Cerebellar cortex (tissue), 1 donor: ENCODE measurements at regions not wholly inside any gene's neighbourhood (a gene's known extent, or its start where the extent isn't known, plus 50 kb on each side); places are given as distances from the start of the nearest gene placed in this dataset.

ENCODE experiments used
- DNase-seq: peaks from one replicate; pipeline ENCODE4 v3.0.0-alpha.2; 2015; ENCODE audit warnings: low spot score

DNA sequence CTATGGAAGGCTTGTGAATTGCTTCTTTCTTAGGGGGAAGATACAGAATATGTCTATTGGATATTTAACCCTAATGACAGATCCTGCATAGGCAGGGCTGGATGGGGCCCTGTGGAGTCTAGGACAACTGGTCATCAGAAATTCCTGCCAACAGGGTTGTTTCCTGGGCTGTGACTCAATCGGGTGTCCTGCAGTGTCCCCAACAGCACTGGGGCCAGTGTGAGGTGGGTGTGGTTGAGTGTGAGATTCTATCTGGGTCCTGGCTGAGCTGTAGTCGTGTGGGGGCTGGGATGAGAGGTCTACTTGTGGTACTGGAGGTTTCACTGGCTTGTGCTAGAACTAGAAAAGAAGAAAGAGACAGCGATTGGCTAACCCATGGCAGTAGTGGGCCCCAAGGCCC, 87.3 kb upstream of the WDR1 start:
- no peak for DNase-seq

DNA sequence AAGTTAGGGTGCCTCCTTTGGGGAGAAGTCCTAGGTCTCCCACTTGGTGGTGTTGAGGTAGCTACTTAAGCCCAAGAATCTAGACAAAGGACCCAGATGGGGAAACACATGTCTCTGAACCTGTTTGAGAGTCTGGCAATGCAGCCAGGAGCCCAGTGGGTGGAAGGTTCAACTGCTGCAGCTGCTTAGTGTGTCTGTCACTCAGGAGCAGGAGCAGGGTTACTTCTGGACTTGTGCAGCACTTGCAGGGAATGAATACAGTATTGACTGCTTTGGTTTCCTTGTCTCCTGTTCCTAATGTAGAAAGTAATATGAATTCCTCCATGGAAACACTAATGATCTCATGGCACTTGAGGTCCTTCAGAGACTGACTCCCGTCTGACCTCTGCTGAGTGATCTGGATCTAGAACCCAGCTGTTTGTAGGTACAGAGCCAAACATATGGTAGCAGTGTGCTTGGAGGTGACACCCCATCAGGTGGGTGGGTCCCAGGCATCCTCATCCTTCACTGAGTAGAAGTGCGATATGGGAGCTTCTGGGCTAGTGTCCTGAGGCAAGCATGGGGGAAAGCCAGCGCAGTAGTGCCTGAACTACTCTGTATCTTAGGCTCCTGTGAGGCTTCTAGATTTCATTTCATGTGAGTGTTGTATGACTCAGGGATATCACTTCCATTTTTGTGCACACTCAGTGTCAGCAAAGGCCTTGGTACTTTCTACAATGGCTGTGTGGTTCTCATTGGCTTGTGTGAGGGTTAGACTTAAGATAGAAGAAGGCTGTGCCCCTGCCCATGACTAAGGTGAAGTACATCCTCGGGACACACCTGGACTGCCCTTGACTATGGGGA, 85.0 kb upstream of the WDR1 start:
- no peak for DNase-seq

DNA sequence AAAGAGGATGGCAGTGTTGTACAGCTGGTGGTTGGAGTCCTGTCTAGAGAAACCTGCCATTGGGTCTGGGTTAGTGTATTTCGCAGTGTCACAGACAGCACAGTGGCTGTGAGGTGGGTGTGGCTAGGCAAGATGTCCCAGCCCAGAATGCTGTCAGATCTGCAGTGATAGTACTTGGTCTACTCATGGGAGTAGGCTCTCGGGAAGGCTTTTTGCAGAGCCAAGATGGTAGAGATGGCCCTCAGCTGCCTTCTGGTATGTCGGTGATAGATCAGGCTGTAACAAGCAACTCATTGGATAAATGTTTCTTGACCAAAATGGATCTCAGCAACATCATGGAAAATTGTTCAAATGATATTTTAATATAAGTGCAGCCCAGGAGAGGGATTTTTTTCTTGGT, 84.3 kb upstream of the WDR1 start:
- no peak for DNase-seq

DNA sequence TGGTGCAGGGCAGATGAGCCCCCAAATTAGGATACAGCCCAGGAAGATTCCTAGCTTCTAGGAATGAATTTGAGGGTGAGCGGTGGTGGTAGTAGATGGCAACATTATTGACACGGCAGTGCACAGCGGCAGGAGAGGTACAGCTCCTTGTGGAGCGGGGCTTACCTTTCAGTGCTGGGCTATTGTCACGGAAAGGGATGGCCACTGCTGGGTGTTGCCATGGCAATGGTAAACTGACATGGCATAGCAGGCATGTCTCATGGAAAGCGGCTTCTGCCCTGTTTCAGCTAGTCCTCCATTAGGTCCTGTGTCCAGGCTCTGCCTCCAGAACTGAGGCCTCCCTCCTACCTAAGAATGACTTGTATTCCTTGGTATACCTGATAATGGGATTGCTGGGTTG, 81.8 kb upstream of the WDR1 start:
- no peak for DNase-seq

DNA sequence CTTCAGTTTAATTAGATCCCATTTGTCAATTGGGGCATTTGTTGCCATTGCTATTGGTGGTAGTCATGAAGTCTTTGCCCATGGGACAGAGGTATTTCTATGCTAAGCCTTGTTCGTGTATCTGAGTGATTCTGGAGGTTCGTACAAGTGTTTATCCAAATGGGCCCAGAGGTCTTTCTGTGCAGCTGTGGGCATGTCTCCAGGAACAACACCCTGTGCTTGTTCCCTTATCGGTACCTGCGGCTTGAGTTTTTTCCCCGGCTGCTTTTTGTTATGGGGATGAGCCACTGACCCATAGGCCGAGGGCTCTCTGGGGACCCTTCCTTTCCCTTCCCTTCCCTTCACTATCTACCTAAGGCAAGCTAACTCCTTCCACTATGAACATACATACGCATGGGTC, 81.4 kb upstream of the WDR1 start:
- no peak for DNase-seq

DNA sequence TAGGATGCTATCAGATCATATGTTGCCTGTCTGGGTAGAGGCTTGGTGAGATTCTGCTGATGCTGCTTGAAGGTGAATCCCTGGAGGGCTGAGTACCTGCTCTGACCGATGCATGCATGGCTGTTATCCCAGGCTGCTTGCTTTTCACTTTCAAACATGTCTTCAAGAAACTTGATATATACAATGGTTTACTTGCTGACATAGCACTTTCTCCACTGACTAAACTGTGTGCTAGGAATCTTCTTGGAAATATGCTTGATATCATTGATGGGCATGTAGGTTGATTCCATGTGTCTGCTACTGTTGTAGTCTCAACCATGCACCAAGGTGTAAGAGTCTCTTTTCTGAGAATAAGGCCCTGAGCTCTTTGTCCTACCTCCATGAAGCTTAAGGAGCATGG, 79.6 kb upstream of the WDR1 start:
- DNase-seq: no peak

DNA sequence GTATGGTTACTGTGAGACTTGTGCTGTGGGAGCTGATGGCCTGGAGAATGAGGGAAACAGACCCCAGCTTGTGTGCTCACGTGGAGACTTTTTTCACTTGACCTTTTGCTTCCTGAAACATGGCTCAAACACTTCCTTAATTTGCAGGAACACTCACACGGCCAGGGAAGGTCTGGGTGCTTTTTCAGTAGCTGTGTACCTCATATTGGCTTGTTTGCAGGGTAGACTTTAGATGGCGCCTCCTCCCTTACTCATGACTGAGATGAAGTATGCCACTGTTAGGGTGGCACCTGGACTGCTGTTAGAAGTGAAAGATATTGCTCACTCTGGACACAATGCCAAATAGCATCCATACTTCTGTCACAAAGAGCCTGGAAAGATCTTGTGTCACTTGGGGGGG, 75.7 kb upstream of the WDR1 start:
- DNase-seq: no peak

DNA sequence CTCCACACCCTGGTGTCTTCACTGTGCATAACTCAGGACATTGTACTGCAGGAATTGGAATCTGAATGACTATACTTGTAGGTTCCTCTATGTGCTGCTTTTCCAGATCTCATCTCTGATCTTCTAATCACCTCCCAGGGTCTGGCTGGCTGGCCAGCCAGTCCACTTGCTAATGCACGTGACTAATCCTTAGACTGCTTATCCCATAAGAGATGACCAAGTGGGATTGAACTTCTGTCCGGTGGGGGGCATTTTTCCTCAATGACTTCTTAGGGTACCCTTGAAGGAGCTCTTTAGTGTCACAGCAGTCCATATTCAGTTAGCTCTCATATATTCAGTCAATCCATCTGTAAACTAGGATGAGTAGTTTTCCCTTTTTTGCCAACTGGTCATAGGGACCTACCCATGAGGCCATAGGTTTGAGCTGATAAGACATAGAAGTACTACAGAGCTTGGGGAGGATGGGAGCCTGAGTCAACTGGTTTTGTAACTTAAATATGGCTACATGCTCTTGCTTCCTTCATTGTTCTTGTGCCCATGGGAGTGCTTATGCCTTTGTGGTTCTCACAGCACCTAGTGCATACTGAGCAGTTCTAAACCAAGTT, 71.9 kb upstream of the WDR1 start:
- DNase-seq: no peak

DNA sequence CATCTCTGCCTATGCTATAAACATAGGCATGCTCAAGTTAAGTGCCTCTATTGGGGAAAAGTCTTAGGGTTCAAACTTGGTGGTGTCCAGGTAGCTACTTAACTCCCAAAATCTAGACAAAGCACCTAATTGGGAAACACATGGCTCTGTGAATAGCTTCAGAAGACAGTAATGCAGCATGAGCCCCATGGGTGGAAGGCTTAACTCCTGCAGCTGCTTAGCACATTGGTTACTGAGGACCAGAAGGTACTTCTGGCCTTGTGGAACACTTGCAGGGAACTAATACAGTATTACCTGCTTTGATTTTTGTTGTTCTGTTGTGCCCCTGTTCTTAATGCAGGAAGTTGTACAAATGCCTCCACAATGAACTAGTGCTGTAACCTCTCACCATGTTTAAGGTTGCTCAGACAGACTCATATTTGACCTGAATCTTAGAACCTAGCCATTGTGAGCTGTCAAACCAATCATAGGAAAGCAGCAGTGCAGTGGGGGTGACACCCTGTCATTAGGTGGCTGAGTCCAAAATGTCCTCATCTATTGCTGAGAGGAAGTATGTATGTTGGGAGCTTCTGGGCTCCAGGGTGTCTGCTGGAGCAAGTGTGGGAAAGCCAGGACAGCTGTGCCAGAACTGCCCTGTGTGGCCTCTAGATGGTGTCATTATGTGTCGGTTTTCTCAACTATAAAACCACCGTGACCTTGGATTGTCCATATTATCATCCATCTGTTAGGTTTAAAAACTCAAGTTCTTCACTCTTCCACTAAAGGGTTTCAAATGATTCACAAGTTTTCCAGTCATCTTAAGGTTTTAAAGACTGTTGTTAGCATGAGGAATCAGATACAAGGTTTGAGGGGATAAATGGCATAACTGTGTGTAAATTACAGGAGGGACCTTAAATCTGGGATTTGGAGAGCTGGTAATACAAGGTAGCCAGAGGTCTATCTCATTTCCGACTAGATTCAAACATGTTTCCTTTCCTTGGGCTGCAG, 69.9 kb upstream of the WDR1 start:
- no peak for DNase-seq

DNA sequence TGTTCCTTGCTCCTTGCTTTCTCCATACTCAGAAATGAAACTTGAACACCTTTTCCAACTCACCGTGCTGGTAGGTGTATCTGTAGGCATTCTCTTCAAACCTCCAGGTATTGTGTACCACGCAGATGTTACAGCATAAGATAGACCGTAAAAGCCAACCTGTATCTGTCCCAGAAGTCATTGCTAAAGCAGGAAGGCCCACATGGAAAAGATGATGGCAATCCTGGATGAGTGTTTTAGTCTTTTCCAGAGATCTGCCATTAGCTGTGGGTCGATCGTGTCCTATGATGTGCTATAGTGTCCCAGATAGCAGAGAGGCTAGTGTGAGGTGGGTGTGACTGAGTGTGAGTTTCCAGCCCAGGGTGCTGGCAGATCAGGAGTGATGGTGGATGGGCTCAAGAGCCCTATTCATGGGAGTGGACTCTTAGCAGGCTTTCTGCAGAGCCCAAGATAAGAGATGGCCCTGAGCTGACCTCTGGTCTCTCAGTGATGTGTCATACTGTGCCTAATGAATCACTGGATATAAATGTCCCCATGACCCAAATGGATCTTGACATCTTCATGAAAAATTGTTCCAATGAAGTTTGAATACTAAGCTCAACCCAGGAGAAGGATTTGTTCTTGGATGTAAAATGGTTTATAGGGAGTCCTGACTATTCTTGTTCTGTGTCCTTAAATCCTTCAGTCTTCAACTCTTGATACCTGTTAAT, 69.1 kb upstream of the WDR1 start:
- no peak for DNase-seq

DNA sequence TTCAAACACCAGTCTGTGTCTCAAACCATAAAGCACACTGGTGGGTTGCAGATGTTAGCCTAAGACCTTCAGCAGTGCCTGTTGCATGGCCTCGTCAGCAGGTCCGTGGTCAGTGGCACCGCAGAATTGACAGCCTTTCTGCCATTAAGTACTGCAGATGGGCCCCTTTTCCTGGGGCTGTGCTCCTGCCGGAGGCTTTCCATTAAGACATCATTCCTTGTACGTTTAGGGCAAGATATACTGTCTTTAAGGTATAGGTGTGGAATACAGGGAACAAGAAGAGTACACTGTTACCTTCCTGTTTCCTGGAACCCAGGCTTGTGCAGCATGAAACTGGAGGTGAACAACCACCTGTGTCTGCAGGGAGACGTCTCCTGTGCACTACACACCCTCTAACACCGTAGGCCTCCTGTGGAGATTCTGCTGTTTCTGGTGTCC, 67.9 kb upstream of the WDR1 start:
- DNase-seq: no peak

DNA sequence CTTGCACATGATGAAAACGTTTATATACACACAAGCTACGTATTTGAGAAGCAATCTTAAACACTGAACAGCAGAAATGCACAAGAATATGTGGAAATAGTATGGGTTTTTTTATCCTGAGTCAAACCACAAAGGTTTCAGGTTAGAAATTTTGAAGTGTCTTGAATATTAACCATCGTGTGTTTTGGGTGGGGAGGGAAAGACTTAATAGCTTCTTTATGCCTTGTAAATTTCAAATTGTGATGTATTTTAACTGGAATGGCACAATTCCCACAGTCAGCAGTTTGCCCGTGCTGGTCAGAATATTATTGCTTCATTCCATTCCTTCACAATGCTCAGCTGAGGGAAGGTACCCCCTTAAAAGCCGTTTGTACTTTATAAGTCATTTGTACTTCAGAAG, 67.4 kb upstream of the WDR1 start:
- no peak for DNase-seq

DNA sequence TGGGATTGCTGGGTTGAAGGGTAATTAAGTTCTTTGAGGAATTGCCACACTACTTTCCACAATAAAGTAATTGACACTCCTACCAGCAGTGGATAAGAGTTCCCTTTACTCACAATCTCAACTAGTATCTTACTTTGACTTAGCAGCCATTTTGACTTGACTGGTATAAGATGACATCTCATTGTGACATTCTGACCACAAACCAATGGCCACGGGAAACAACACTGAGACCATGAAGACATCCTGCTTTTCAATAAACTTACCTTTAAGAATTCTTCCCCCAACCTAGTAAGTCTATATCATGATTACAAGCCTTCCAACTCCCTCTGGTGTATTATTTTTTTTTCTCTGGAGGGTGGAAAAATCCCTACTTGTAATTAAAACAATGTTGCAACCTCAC, 66.9 kb upstream of the WDR1 start:
- DNase-seq: no peak

DNA sequence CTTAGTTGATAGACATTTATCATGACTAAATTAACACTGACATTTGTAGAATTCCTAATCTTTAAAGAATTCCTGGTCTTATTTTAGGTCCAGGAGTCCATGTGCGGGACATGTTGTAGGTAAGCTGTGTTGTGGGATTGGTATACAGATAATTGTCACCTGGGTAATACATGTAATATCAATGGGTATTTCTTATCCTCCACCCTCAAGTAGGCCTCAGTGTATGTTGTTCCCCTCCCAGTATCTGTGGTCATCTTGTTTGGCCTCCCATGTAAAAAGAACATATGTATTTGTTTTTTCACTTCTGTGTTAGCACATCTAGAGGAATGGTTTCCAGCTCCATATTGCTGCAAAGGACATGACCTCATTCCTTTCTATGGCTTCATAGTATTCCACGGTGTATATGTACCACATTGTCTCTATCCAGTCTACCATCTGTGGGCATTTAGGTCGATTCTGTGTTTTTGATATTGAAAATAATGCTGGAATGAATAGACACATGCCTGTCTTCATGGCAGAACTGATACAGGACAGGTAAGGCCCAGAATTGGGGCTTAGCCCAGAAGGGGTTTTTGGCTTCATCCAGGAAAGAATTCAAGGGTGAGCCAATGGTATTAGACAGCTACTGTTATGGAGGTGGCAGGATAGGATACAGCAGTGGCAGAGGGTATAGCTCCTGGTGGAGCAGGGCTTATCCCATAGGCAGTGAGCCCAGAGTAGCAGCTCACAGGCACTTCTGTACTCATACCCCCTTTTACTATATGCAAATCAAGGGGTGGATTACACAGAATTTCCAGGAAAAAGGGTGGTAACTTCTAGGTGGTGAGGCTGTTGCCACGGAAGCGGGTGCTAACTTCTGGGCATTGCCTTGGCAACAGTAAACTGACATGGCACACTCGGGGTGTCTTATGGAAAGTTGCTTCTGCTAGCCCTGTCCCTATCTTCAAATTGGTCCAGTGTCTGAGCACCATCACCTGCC, 66.1 kb upstream of the WDR1 start:
- DNase-seq: no peak

DNA sequence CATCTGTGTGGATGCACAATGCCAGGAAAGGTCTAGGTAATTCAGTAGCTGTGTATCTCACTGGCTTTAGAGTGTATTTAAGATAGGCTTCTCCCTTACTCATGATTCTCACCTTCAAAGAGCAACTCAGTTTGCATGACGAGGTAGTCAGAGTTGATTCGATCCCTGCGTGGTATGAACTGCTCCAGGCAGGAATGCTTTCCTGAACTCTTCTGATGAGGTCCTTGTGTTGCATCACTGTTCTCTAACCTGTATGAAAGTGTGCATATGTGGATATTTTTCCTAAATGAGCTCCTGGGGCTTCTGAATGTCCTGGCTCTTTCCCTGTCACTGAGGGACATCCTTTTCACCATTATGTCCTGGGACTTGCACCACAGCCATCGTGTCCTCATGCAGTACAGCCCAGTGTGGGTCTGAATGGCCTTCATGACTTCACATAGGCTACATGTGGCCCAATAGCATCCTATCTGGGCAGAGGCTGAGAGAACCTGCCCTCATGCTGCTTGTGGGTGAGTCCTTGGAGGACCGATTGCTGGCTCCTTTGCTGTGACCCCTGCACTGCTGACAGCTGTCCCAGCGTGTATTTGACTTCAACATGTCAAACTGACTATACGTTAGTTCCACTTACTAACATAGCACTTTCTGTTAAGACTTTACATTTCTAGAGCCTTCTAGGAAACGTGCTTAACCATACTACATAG, 65.3 kb upstream of the WDR1 start:
- DNase-seq: no peak

DNA sequence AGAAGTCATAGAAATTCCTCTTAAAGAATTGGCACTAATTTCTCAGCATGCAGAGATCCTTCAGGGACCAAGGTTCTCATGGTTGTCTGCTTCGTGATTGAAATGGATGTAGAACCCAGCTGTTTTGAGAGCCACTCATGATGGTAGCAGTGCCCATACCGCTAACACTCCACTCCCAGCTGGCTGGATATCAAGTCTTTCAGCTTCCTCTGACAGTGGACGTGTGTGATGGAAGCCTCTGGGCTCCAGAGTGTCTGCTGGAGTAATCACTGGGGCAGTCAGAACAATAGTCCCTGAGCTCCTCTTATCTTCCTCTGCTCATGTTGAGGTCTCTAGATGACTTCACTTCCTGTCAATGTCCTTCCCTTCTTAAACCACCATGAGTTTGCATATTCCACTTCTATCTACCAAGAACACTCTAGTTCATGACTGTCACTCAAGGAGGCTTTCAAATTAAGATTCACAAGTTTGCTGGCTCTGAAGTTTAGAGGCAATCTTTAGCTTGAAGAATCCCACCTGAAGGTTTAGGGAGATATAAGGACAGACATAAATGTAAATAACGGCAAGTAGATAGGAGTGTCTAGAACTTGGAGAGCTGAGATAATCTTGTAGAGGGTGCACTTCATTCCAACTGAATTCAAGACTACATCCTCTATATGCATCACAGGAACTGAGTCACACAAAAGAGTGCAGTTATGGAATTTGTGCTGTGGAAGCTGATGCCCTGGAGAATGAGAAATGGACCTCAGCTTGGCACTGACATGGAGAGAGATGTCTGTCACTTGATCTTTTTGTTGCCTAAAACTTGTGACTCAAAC, 64.5 kb upstream of the WDR1 start:
- no peak for DNase-seq

DNA sequence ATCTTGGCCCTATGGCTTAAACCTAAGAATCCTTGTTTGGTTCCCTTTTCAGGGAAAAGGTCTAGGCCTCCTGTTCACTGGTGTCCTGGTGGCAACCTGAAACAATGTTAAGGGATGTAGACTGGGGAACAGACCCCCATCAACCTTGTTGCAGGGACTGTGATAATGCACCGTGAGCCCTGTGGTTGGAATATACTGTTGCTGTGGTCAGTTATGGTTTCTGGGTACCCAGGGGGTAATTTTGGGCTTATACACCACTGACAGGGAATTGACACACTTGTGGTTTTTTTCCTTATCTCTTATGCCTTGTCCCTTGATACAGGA, 64.0 kb upstream of the WDR1 start:
- DNase-seq: no peak

DNA sequence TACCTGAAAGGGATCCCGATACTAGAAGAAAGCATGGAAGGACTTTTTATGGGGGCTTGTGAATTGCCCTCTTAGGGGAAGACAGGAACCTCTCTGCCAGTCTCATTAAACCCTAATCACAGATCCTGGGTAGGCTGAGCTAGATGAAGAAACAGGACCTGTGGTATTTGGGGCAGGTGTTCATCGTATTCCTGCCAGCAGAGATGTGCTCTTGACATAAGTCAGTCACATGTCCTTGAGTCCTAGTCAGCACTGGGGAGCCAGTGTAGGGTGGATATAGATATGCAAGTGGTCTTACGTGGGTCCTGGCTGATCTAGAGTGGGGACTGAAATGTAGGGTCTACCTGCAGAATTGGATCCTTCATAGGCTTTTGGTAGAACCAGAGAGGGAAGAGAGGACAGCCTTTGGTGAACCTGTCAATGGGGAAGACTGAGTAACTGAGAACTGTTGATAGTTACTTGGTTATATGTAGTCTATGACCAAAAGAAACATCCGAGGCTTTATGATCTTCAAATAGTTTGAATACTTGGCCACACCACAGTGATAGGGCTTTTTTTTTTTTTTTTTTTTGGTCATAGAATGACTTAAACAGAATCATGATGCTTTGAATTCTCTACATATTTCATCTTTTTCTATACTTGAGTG, 63.5 kb upstream of the WDR1 start:
- no peak for DNase-seq

DNA sequence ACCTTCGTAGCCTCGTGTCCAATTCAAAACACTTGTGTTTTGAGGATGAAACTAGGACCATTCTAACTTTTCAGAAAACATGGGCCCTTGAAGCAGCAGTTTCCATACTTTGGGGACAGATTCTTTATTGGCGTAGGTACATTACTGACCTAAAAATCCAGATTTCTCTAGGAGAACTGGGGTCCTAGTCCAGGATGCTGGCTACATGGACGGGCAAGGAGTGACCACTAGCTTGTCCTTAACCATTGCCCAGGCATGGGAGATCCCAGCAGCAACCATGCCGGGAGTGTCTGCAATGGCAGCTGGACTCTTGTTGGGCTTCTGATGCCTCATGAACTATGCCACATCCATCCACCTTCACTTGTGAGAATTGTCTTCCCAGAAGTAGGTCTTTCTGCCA, 62.2 kb upstream of the WDR1 start:
- DNase-seq: no peak
